HepG2 (cell line): ENCODE measurements at regions not wholly inside any gene's neighbourhood (a gene's known extent, or its start where the extent isn't known, plus 50 kb on each side); places are given as distances from the start of the nearest gene placed in this dataset.

Source experiments
- ATAC-seq: fragments of 200-7000 bp; cut with Tn5 transposase; 3 replicates; pipeline ENCODE4 v1.9.1; 2020; ENCODE audit warnings: mild to moderate bottlenecking, moderate library complexity
- BruUV-seq: library from RNA; stranded (reverse); fragments of 400-500 nt; replicated peaks from 2 replicates; lab custom pipeline; 2021; lab: Mats Ljungman, UMichigan
- CTCF ChIA-PET: fragments of 300-600 bp; formaldehyde crosslinking; extraction: SDS; loops from one replicate; lab custom pipeline; 2021; ENCODE audit warnings: low total read pairs, inconsistent platforms, low intra/inter-chr PET ratio; lab: Yijun Ruan, JAX
- POLR2A ChIA-PET: fragments of 350-600 bp; sonication (Branson Sonifier 250); formaldehyde crosslinking; loops from one replicate; lab custom pipeline; 2020; ENCODE audit warnings: antibody characterized with exemption, inconsistent platforms; lab: Yijun Ruan, JAX
- DNase-seq: peaks from one replicate; pipeline ENCODE4 v3.0.0-alpha.2; 2015; ENCODE audit warnings: low spot score
- FAIRE-seq: peaks from 3 replicates; lab custom pipeline; 2011; peaks lifted over from hg19 to GRCh38; lab: Jason Lieb, UNC
- H2AFZ ChIP-seq: one replicate; pipeline ENCODE4 v1.6.1; 2011; ENCODE audit warnings: low read length, inconsistent platforms
- H3K27ac ChIP-seq: fragments of 300-600 bp; 3 replicates; pipeline ENCODE4 v1.8.0; 2011; ENCODE audit warnings: mixed run types, mild to moderate bottlenecking, mixed read lengths, low read length, inconsistent platforms; ENCODE audit not compliant: insufficient read depth; ENCODE audit errors: extremely low read length
- H3K27me3 ChIP-seq, 2 experiments: fragments of 200-600 bp in 1 of 2; 2 replicates in 1 of 2; 3 replicates in 1 of 2; pipeline versions ENCODE4 v1.6.0 to v1.8.0; 2011; ENCODE audit warnings: low read length in 2 of 2, mild to moderate bottlenecking in 2 of 2, moderate library complexity in 2 of 2, inconsistent platforms in 1 of 2; ENCODE audit not compliant: insufficient read depth in 2 of 2, control insufficient read depth in 1 of 2
- H3K36me3 ChIP-seq, 2 experiments: fragments of 200-600 bp in 1 of 2; replicated peaks in 1 of 2; 2 replicates in 1 of 2; 3 replicates in 1 of 2; pipeline versions ENCODE4 v1.5.1 to v1.8.0; 2011; ENCODE audit warnings: low read length in 2 of 2, inconsistent platforms in 1 of 2; ENCODE audit not compliant: insufficient read depth in 2 of 2, control insufficient read depth in 1 of 2
- H3K4me1 ChIP-seq: 2 replicates; pipeline ENCODE4 v1.5.1; 2012; ENCODE audit warnings: low read length, inconsistent platforms; ENCODE audit not compliant: insufficient read depth
- H3K4me2 ChIP-seq: 2 replicates; pipeline ENCODE4 v1.6.0; 2011; ENCODE audit warnings: low read depth, low read length, inconsistent platforms
- H3K4me3 ChIP-seq, 3 experiments: fragments of 200-600 bp in 1 of 3; sonication (generic), shearing (Covaris generic) in 1 of 3; replicated peaks in 1 of 3; 2 replicates each; pipeline ENCODE4 v1.5.1; 2011 to 2016; ENCODE audit warnings: low read length in 3 of 3, inconsistent platforms in 2 of 3, low read depth in 2 of 3, mild to moderate bottlenecking in 2 of 3, control low read depth in 1 of 3, mixed read lengths in 1 of 3; ENCODE audit not compliant: insufficient read depth in 1 of 3
- H3K79me2 ChIP-seq: one replicate; pipeline ENCODE4 v1.6.1; 2011; ENCODE audit warnings: low read length, inconsistent platforms; ENCODE audit not compliant: insufficient read depth
- H3K9ac ChIP-seq: 2 replicates; pipeline ENCODE4 v1.6.0; 2011; ENCODE audit warnings: mild to moderate bottlenecking, low read depth, low read length, inconsistent platforms; ENCODE audit not compliant: insufficient read depth
- H3K9me3 ChIP-seq: 2 replicates; pipeline ENCODE4 v1.5.1; 2012; ENCODE audit warnings: mild to moderate bottlenecking, low read length
- H4K20me1 ChIP-seq: 2 replicates; pipeline ENCODE4 v1.6.0; 2011; ENCODE audit warnings: inconsistent platforms, mild to moderate bottlenecking, low read length, moderate library complexity; ENCODE audit not compliant: insufficient read depth
- ADNP ChIP-seq: sonication (generic); formaldehyde crosslinking; IDR thresholded peaks from 2 replicates; pipeline ENCODE4 v1.4.0; 2020; ENCODE audit warnings: missing genetic modification reagents
- CCDC6 ChIP-seq: sonication (generic); formaldehyde crosslinking; IDR thresholded peaks from 2 replicates; pipeline ENCODE4 v1.8.1; 2022; ENCODE audit warnings: mild to moderate bottlenecking, missing genetic modification reagents, moderate library complexity
- ELK4 ChIP-seq: sonication (generic); formaldehyde crosslinking; IDR thresholded peaks from 2 replicates; pipeline ENCODE4 v1.9.0; 2021; ENCODE audit warnings: missing genetic modification reagents, borderline replicate concordance
- HMGA1 ChIP-seq: sonication (generic); formaldehyde crosslinking; conservative IDR thresholded peaks from 2 replicates; pipeline ENCODE4 v1.4.0; 2020; ENCODE audit warnings: missing genetic modification reagents
- IRX3 ChIP-seq: sonication (generic); formaldehyde crosslinking; IDR thresholded peaks from 2 replicates; pipeline ENCODE4 v1.8.1; 2023; ENCODE audit warnings: mild to moderate bottlenecking, low read depth, missing genetic modification reagents, borderline replicate concordance
- KLF16 ChIP-seq, 2 experiments: sonication (generic) in 1 of 2; formaldehyde crosslinking in 1 of 2; IDR thresholded peaks; 2 replicates each; pipeline versions ENCODE4 v1.6.1 to v1.8.0; 2016 to 2023; ENCODE audit warnings: missing genetic modification reagents in 2 of 2, missing compliant biosample characterization in 1 of 2
- KLF9 ChIP-seq: IDR thresholded peaks from 2 replicates; pipeline ENCODE4 v1.6.1; 2016; ENCODE audit warnings: low read depth
- MAF1 ChIP-seq: sonication (generic); formaldehyde crosslinking; IDR thresholded peaks from 2 replicates; pipeline ENCODE4 v1.5.0; 2020; ENCODE audit warnings: missing genetic modification reagents, borderline replicate concordance
- MXD3 ChIP-seq: IDR thresholded peaks from 2 replicates; pipeline ENCODE4 v1.6.1; 2016; ENCODE audit warnings: mild to moderate bottlenecking, missing biosample characterization, missing genetic modification reagents
- PHB2 ChIP-seq: fragments of 450-650 bp; IDR thresholded peaks from 2 replicates; pipeline ENCODE4 v1.6.1; 2018; ENCODE audit not compliant: partially characterized antibody
- RAD51 ChIP-seq: fragments of 450-650 bp; IDR thresholded peaks from 2 replicates; pipeline ENCODE4 v1.6.1; 2016; ENCODE audit warnings: borderline replicate concordance
- SMAD1 ChIP-seq: sonication (generic); formaldehyde crosslinking; IDR thresholded peaks from 2 replicates; pipeline ENCODE4 v1.4.0; 2020; ENCODE audit warnings: missing genetic modification reagents, low read depth, mild to moderate bottlenecking, borderline replicate concordance
- TCF7 ChIP-seq: sonication (generic); IDR thresholded peaks from 2 replicates; pipeline ENCODE4 v1.6.1; 2016; ENCODE audit warnings: antibody characterized with exemption, low read depth
- TP53 ChIP-seq: sonication (generic); formaldehyde crosslinking; conservative IDR thresholded peaks from 2 replicates; pipeline ENCODE4 v1.4.0; 2020; ENCODE audit warnings: missing genetic modification reagents
- ZNF33B ChIP-seq: sonication (generic); formaldehyde crosslinking; IDR thresholded peaks from 2 replicates; pipeline ENCODE4 v1.5.1; 2020; ENCODE audit warnings: mild to moderate bottlenecking, missing genetic modification reagents
- WGBS: methylation state at CpG from one replicate; pipeline ENCODE4 v1.1.6; 2017; ENCODE audit warnings: low lambda C conversion rate; 5-methylcytosine and 5-hydroxymethylcytosine counted together
- in situ Hi-C: cut with HindIII; loops from 2 replicates; pipeline ENCODE4 v1.10.0; 2017; ENCODE audit warnings: low pct_unique_long_range_greater_than_20kb; ENCODE audit not compliant: extremely low pct_ligation_motif_present
- intact Hi-C: fragments of 100-400 bp; cut with micrococcal nuclease; formaldehyde crosslinking; loops from one replicate; pipeline ENCODE4 v1.10.0; 2022; ENCODE audit not compliant: unreplicated experiment
- TF ChIP-seq, protein P1 (sequence below): sonication (generic); formaldehyde crosslinking; IDR thresholded peaks from 2 replicates; pipeline ENCODE4 v1.4.0; 2020; ENCODE audit warnings: missing genetic modification reagents, borderline replicate concordance
- TF ChIP-seq, protein P2 (sequence below): IDR thresholded peaks from 2 replicates; pipeline ENCODE4 v1.6.1; 2016; ENCODE audit warnings: low read depth, control low read depth

DNA sequence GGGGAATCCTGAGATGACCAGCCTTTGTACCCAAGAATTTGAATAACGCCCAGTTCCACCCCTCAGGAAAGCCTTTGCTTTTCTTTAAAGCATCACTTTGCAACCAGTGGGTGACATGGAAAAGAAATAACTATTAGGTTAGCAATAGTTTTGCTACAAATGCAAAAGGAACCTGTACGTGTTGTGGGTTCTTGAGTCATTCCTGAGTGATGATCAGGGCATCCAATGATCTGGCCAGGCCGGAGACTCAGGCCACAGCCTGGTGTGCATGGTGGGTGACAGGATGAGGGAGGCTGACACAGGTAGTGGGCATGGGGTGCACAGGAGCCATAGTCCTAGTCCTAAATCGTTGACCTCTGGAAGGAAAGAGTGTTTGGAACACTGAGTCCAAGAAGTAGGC lies 321.4 kb upstream of the IL12A start:
- intact Hi-C loops = no loop called here
- FAIRE-seq = no peak
- Histone ChIP-seq H3K9ac (no peak overlapping the region), H3K4me3 (no peak overlapping the region), H4K20me1 (no peaks in the 10 kb centered on the region), H3K79me2 (no peaks in the 10 kb centered on the region), H3K4me1 (peaks cover 8% of the 10 kb centered on the region; the same call in 1 of the 2 replicates), H3K4me2 (no peak overlapping the region), H3K9me3 (no peaks in the 10 kb centered on the region), H3K27ac (no peak overlapping the region), H2AFZ (no peak overlapping the region), H3K27me3 (no peaks in the 10 kb centered on the region), H3K36me3 (no peaks in the 10 kb centered on the region)
- POLR2A ChIA-PET = no interaction called here
- DNase-seq = no peak
- no TSS peak for BruUV-seq
- WGBS = 29% methylated on average over 4 of the region's 4 CpGs
- no peak for ATAC-seq
- no peak for TF ChIP-seq TCF7
- TF ChIP-seq, protein P1, sequence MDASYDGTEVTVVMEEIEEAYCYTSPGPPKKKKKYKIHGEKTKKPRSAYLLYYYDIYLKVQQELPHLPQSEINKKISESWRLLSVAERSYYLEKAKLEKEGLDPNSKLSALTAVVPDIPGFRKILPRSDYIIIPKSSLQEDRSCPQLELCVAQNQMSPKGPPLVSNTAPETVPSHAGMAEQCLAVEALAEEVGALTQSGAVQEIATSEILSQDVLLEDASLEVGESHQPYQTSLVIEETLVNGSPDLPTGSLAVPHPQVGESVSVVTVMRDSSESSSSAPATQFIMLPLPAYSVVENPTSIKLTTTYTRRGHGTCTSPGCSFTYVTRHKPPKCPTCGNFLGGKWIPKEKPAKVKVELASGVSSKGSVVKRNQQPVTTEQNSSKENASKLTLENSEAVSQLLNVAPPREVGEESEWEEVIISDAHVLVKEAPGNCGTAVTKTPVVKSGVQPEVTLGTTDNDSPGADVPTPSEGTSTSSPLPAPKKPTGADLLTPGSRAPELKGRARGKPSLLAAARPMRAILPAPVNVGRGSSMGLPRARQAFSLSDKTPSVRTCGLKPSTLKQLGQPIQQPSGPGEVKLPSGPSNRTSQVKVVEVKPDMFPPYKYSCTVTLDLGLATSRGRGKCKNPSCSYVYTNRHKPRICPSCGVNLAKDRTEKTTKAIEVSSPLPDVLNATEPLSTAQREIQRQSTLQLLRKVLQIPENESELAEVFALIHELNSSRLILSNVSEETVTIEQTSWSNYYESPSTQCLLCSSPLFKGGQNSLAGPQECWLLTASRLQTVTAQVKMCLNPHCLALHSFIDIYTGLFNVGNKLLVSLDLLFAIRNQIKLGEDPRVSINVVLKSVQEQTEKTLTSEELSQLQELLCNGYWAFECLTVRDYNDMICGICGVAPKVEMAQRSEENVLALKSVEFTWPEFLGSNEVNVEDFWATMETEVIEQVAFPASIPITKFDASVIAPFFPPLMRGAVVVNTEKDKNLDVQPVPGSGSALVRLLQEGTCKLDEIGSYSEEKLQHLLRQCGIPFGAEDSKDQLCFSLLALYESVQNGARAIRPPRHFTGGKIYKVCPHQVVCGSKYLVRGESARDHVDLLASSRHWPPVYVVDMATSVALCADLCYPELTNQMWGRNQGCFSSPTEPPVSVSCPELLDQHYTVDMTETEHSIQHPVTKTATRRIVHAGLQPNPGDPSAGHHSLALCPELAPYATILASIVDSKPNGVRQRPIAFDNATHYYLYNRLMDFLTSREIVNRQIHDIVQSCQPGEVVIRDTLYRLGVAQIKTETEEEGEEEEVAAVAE (CRISPR knock-in tag) = no peak
- no peak for TF ChIP-seq PHB2
- no peak for TF ChIP-seq ELK4
- TF ChIP-seq SMAD1 (CRISPR knock-in tag) = no peak
- no peak for TF ChIP-seq TP53 (CRISPR knock-in tag)
- TF ChIP-seq RAD51 = no peak
- no peak for TF ChIP-seq IRX3 (CRISPR knock-in tag)
- TF ChIP-seq KLF9 (CRISPR knock-in tag) = no peak
- TF ChIP-seq CCDC6 (CRISPR knock-in tag) = no peak
- TF ChIP-seq KLF16 (CRISPR knock-in tag; IDR thresholded peaks at IDR 0.05) = no peak
- TF ChIP-seq MXD3 = no peak
- TF ChIP-seq MAF1 (CRISPR knock-in tag) = no peak
- no peak for TF ChIP-seq ADNP (CRISPR knock-in tag)
- no peak for TF ChIP-seq ZNF33B
- TF ChIP-seq, protein P2, sequence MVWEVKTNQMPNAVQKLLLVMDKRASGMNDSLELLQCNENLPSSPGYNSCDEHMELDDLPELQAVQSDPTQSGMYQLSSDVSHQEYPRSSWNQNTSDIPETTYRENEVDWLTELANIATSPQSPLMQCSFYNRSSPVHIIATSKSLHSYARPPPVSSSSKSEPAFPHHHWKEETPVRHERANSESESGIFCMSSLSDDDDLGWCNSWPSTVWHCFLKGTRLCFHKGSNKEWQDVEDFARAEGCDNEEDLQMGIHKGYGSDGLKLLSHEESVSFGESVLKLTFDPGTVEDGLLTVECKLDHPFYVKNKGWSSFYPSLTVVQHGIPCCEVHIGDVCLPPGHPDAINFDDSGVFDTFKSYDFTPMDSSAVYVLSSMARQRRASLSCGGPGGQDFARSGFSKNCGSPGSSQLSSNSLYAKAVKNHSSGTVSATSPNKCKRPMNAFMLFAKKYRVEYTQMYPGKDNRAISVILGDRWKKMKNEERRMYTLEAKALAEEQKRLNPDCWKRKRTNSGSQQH (CRISPR knock-in tag) = no peak
- no peak for TF ChIP-seq HMGA1 (CRISPR knock-in tag)
- in situ Hi-C loops = no loop called here
- CTCF ChIA-PET = no interaction called here
